H9 (cell line): ENCODE measurements at regions not wholly inside any gene's neighbourhood (a gene's known extent, or its start where the extent isn't known, plus 50 kb on each side); places are given as distances from the start of the nearest gene placed in this dataset.

Source experiments
- DNase-seq: peaks from one replicate; pipeline ENCODE4 v3.0.0-alpha.2; 2017
- H2AFZ ChIP-seq: one replicate; pipeline ENCODE4 v1.6.1; 2013; ENCODE audit warnings: mild to moderate bottlenecking, low read length, control low read depth, moderate library complexity
- H2AK5ac ChIP-seq: 2 replicates; pipeline ENCODE4 v1.6.1; 2013; ENCODE audit warnings: low read length, control low read depth, mixed read lengths; ENCODE audit not compliant: insufficient read length
- H2BK120ac ChIP-seq: one replicate; pipeline ENCODE4 v1.6.1; 2013; ENCODE audit warnings: low read depth, mild to moderate bottlenecking, low read length, control low read depth, inconsistent platforms; ENCODE audit not compliant: poor library complexity, severe bottlenecking
- H2BK12ac ChIP-seq: 2 replicates; pipeline ENCODE4 v1.6.1; 2013; ENCODE audit warnings: low read length, control low read depth, mixed read lengths, low read depth; ENCODE audit not compliant: insufficient read length
- H2BK15ac ChIP-seq: 2 replicates; pipeline ENCODE4 v1.6.1; 2013; ENCODE audit warnings: low read depth, low read length, control low read depth
- H2BK20ac ChIP-seq: one replicate; pipeline ENCODE4 v1.6.1; 2013; ENCODE audit warnings: low read depth, mild to moderate bottlenecking, low read length, control low read depth, inconsistent platforms; ENCODE audit not compliant: poor library complexity, severe bottlenecking
- H2BK5ac ChIP-seq: 2 replicates; pipeline ENCODE4 v1.6.1; 2013; ENCODE audit warnings: low read length, control low read depth, mixed read lengths; ENCODE audit not compliant: insufficient read length
- H3K14ac ChIP-seq: 2 replicates; pipeline ENCODE4 v1.6.1; 2013; ENCODE audit warnings: low read length, control low read depth; ENCODE audit not compliant: insufficient read depth
- H3K18ac ChIP-seq: 2 replicates; pipeline ENCODE4 v1.6.1; 2013; ENCODE audit warnings: low read depth, mild to moderate bottlenecking, mixed read lengths, low read length, control low read depth; ENCODE audit not compliant: insufficient read length
- H3K23ac ChIP-seq: 2 replicates; pipeline ENCODE4 v1.6.1; 2013; ENCODE audit warnings: low read length, control low read depth, mixed read lengths, low read depth; ENCODE audit not compliant: insufficient read length
- H3K23me2 ChIP-seq: 2 replicates; pipeline ENCODE4 v1.6.1; 2013; ENCODE audit warnings: low read depth, mild to moderate bottlenecking, mixed read lengths, low read length, control low read depth; ENCODE audit not compliant: insufficient read length, poor library complexity, severe bottlenecking
- H3K27ac ChIP-seq: 2 replicates; pipeline ENCODE4 v1.5.1; 2013; ENCODE audit warnings: low read length, control low read depth, mixed read lengths, low read depth; ENCODE audit not compliant: insufficient read length
- H3K27me3 ChIP-seq: 2 replicates; pipeline ENCODE4 v1.6.1; 2013; ENCODE audit warnings: low read length, control low read depth, inconsistent platforms; ENCODE audit not compliant: insufficient read depth
- H3K4ac ChIP-seq: 2 replicates; pipeline ENCODE4 v1.6.1; 2013; ENCODE audit warnings: low read depth, mild to moderate bottlenecking, control low read depth, inconsistent platforms, low read length, moderate library complexity
- H3K4me1 ChIP-seq: 2 replicates; pipeline ENCODE4 v1.6.1; 2013; ENCODE audit warnings: low read length, control low read depth, inconsistent platforms; ENCODE audit not compliant: insufficient read depth
- H3K4me2 ChIP-seq: 2 replicates; pipeline ENCODE4 v1.6.1; 2013; ENCODE audit warnings: low read length, control low read depth, mixed read lengths; ENCODE audit not compliant: insufficient read length, insufficient read depth
- H3K56ac ChIP-seq: 2 replicates; pipeline ENCODE4 v1.6.1; 2013; ENCODE audit warnings: low read depth, mild to moderate bottlenecking, mixed read lengths, low read length, control low read depth; ENCODE audit not compliant: insufficient read length
- H3K79me1 ChIP-seq: 2 replicates; pipeline ENCODE4 v1.6.1; 2013; ENCODE audit warnings: low read depth, mild to moderate bottlenecking, moderate library complexity, low read length, control low read depth, inconsistent platforms; ENCODE audit not compliant: insufficient read depth, poor library complexity, severe bottlenecking
- H3K79me2 ChIP-seq: 2 replicates; pipeline ENCODE4 v1.6.1; 2013; ENCODE audit warnings: low read length, control low read depth, inconsistent platforms; ENCODE audit not compliant: insufficient read depth
- H3K9ac ChIP-seq: 2 replicates; pipeline ENCODE4 v1.6.1; 2013; ENCODE audit warnings: low read length, control low read depth, mixed read lengths; ENCODE audit not compliant: insufficient read length; ENCODE audit errors: extremely low read depth
- H3K9me3 ChIP-seq: one replicate; pipeline ENCODE4 v1.6.1; 2013; ENCODE audit warnings: low read depth, low read length, inconsistent platforms; ENCODE audit not compliant: control insufficient read depth
- H3T11ph ChIP-seq: one replicate; pipeline ENCODE4 v1.6.1; 2013; ENCODE audit warnings: mild to moderate bottlenecking, low read length, control low read depth, inconsistent platforms
- H4K20me1 ChIP-seq: one replicate; pipeline ENCODE4 v1.6.1; 2013; ENCODE audit not compliant: control insufficient read depth, insufficient read length, insufficient read depth
- H4K5ac ChIP-seq: 2 replicates; pipeline ENCODE4 v1.6.1; 2013; ENCODE audit warnings: low read depth, mild to moderate bottlenecking, mixed read lengths, low read length, control low read depth; ENCODE audit not compliant: insufficient read length
- H4K8ac ChIP-seq: replicated peaks from 2 replicates; pipeline ENCODE4 v1.6.1; 2013; ENCODE audit warnings: low read length, control low read depth, mixed read lengths, low read depth; ENCODE audit not compliant: insufficient read length
- H4K91ac ChIP-seq: 2 replicates; pipeline ENCODE4 v1.6.1; 2013; ENCODE audit warnings: low read depth, mild to moderate bottlenecking, moderate library complexity, mixed read lengths, low read length, control low read depth; ENCODE audit not compliant: insufficient read length
- H3K27ac Mint-ChIP-seq, 3 experiments: 2 replicates in 2 of 3; 3 replicates in 1 of 3; pipeline ENCODE4 v1.8.0; 2020 to 2021; ENCODE audit warnings: mixed read lengths in 3 of 3, mild to moderate bottlenecking in 1 of 3, moderate library complexity in 1 of 3
- H3K27me3 Mint-ChIP-seq: 2 replicates; pipeline ENCODE4 v1.8.0; 2021; ENCODE audit warnings: low read depth, mild to moderate bottlenecking, moderate library complexity, mixed read lengths
- H3K36me3 Mint-ChIP-seq, 3 experiments: 2 replicates in 2 of 3; 3 replicates in 1 of 3; pipeline ENCODE4 v1.8.0; 2020 to 2021; ENCODE audit warnings: low read depth in 3 of 3, mixed read lengths in 3 of 3; ENCODE audit not compliant: insufficient read depth in 1 of 3
- H3K4me1 Mint-ChIP-seq, 2 experiments: 2 replicates each; pipeline ENCODE4 v1.8.0; 2020; ENCODE audit warnings: mixed read lengths in 2 of 2
- H3K4me3 Mint-ChIP-seq, 2 experiments: 2 replicates in 1 of 2; 3 replicates in 1 of 2; pipeline ENCODE4 v1.8.0; 2020 to 2021; ENCODE audit warnings: mild to moderate bottlenecking in 2 of 2, mixed read lengths in 2 of 2, moderate library complexity in 1 of 2
- H3K9me3 Mint-ChIP-seq, 2 experiments: 2 replicates in 1 of 2; 3 replicates in 1 of 2; pipeline ENCODE4 v1.8.0; 2020; ENCODE audit warnings: mild to moderate bottlenecking in 2 of 2, mixed read lengths in 2 of 2, moderate library complexity in 1 of 2
- WGBS: extraction: QIAGEN DNeasy Blood & Tissue Kit; methylation state at CpG from one replicate; pipeline ENCODE4 v1.1.7; 2013; ENCODE audit warnings: missing lambda C conversion rate, low lambda C conversion rate, mixed read lengths; ENCODE audit not compliant: insufficient read length; ENCODE audit errors: extremely low coverage; 5-methylcytosine and 5-hydroxymethylcytosine counted together
- TF ChIP-seq, protein P1 (sequence below): fragments of 200-600 bp; sonication (generic); conservative IDR thresholded peaks from 3 replicates; pipeline ENCODE4 v1.8.0; 2021; ENCODE audit warnings: antibody characterized with exemption, mild to moderate bottlenecking

DNA sequence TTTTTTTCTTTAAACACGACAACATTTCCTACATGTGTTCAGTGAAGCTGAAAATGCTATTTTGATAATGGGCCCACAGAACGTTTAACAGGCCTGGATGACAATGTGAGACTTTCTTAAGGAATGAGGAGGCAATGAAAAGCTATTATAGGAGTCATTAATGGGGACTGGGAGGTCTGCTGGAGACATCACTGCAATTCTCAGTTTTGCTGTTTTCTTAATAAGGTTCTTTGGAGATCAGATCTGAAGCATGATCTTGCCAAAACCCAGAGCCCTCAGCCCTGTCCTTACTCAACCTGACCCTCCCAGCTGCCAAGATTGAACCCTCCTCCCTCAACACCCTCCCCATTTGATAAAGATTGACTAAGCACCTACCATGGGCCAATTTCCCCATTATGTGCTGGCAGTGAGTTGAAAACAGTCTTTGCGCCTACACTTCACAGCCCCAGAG, 353.1 kb downstream of the MAFB start:
- H3K4ac ChIP-seq = no peak overlapping the region
- no peak overlapping the region for H4K5ac ChIP-seq
- no peaks in the 10 kb centered on the region for H3K27me3 ChIP-seq
- no peak overlapping the region for H3K9ac ChIP-seq
- H3K14ac ChIP-seq = no peak overlapping the region
- no peak overlapping the region for H3K18ac ChIP-seq
- H4K8ac ChIP-seq = no peak overlapping the region
- H3K4me3 Mint-ChIP-seq = no peak overlapping the region
- no peaks in the 10 kb centered on the region for H3K9me3 Mint-ChIP-seq
- no peak overlapping the region for H2BK15ac ChIP-seq
- no peak overlapping the region for H2BK20ac ChIP-seq
- H3K27me3 Mint-ChIP-seq = peaks cover 6% of the 10 kb centered on the region
- no peak overlapping the region for H2BK12ac ChIP-seq
- no peak overlapping the region for H3K23ac ChIP-seq
- H3K79me1 ChIP-seq = no peaks in the 10 kb centered on the region
- no peaks in the 10 kb centered on the region for H3K9me3 ChIP-seq
- H3T11ph ChIP-seq = no peak overlapping the region
- no peak overlapping the region for H3K56ac ChIP-seq
- WGBS = no CpG with 5 or more reads among the region's 3 CpGs
- no peaks in the 10 kb centered on the region for H3K4me1 ChIP-seq
- no peaks in the 10 kb centered on the region for H3K23me2 ChIP-seq
- no peak overlapping the region for H3K27ac Mint-ChIP-seq
- no peaks in the 10 kb centered on the region for H4K20me1 ChIP-seq
- H3K4me1 Mint-ChIP-seq = no peaks in the 10 kb centered on the region
- no peak overlapping the region for H2BK5ac ChIP-seq
- H3K36me3 Mint-ChIP-seq = no peaks in the 10 kb centered on the region
- H2AK5ac ChIP-seq = no peak overlapping the region
- no peaks in the 10 kb centered on the region for H3K79me2 ChIP-seq
- no peak overlapping the region for H3K4me2 ChIP-seq
- no peak overlapping the region for H2AFZ ChIP-seq
- H3K27ac ChIP-seq = no peak overlapping the region
- no peak overlapping the region for H2BK120ac ChIP-seq
- TF ChIP-seq, protein P1, sequence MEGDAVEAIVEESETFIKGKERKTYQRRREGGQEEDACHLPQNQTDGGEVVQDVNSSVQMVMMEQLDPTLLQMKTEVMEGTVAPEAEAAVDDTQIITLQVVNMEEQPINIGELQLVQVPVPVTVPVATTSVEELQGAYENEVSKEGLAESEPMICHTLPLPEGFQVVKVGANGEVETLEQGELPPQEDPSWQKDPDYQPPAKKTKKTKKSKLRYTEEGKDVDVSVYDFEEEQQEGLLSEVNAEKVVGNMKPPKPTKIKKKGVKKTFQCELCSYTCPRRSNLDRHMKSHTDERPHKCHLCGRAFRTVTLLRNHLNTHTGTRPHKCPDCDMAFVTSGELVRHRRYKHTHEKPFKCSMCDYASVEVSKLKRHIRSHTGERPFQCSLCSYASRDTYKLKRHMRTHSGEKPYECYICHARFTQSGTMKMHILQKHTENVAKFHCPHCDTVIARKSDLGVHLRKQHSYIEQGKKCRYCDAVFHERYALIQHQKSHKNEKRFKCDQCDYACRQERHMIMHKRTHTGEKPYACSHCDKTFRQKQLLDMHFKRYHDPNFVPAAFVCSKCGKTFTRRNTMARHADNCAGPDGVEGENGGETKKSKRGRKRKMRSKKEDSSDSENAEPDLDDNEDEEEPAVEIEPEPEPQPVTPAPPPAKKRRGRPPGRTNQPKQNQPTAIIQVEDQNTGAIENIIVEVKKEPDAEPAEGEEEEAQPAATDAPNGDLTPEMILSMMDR = no peak
- no peak for DNase-seq
- H4K91ac ChIP-seq = no peak overlapping the region
